ENCODE measurements at regions not wholly inside any gene's neighbourhood (a gene's known extent, or its start where the extent isn't known, plus 50 kb on each side); places are given as distances from the start of the nearest gene placed in this dataset.

DNA sequence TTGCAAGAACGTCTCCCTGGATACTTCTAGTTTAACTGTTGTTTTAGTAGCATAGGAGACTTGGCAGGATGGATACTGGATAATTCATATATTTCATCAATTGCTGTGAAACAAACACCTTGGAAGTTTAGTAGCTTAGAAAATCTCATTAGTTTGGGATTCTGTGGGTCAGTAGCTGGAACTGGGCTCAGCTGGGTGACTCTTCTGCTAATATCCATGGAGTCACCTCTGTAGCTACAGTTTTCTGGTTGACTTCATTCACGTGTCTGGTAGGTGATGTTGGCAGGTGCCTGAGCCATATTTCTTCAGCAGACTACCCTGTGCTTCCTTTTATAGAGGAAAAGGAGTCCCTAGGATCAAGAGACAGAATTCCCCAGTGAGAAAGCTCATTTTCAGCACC lies 208.9 kb upstream of the PFKP start:
- DNase-seq (ENCODE audit: low read depth) = no peak

DNA sequence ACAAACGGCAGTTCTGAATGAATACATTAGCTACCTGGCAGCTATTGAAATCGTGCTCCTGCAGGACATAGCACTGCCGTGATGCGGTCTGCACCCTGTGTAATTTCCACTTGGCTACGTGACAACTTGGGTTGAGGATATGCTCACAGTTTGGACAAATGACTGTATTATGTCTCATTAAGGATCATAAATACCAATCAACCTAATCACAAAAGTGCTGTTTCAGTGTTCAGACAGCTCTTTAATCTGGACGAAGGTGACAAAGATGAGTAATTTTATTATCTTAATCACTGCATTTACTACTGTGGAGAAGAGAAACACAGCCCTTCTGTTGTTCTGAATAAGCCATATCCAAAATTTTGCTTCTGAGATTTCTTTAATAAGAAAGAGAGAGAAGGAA lies 210.8 kb upstream of the PFKP start:
- no peak for DNase-seq (ENCODE audit: low read depth)

DNA sequence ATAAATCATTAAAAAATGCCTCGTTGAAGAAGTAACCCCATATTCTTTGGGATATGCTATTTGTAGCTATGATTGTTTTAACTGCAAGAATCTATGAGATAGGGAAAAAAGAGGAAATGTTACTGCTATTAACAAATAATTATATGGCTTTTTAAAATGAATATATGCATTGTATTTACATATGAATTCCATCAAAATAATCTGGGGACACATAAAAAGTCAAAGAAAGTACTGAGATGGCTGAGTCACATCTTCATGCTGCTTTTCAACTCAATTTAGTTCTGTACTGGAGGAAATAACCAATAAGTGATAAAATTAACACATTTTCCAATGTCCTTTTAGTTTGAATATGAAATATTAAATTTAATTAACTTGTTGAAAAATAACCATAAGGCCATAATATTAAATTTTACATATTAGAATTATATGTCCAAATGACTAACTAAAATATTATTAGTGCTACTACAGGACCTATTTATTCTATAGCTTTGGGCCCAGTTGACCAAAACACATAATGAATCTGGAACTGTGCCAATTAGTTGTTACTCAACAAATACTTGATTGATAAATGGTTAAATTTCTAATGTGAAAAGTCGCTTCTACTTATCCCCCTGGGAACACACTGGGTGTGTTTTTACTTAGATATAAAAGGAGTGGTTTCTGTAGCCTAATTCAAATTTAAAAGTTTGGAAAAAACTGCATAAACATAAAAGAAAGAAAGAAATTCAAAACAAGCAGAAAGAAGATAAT lies 214.6 kb upstream of the PFKP start:
- DNase-seq (ENCODE audit: low read depth) = no peak

DNA sequence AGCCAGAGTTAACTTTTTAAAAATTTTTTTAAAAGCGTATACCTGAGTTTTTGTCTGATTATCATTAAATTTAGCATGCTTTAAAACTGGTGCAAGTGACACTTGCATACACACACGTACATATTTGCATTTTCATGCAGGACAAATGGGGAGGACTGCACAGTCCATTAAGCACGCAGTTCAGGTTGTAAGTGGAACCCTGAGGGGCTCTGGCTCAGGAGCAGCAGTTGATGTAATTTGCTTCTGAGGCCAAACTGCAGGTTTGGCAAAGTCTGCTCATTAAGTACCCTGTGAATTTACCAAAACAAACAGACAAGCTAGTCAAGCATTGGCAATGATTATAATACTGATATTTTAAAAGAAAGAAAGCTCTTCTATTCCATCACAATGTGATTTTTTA lies 215.8 kb upstream of the PFKP start:
- DNase-seq (ENCODE audit: low read depth) = no peak

DNA sequence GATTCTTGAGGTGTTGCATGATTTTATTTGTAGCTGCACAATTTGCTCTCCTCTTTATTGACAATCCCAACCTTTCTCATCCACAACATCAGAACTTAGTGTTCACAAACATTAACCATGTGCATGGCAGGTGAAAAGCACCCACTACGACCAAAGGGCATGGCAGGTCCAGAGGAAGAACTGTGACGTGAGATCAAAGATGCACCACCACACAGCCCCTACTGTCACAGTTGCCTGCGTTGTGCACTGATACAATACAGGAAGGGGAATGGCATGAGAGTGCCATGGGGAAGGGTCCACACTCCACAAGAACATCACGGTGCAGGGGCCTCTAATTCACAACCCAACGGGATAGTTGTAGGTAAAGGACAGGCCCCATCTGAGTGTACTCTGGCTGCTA lies 217.1 kb upstream of the PFKP start:
- DNase-seq (ENCODE audit: low read depth) = no peak

DNA sequence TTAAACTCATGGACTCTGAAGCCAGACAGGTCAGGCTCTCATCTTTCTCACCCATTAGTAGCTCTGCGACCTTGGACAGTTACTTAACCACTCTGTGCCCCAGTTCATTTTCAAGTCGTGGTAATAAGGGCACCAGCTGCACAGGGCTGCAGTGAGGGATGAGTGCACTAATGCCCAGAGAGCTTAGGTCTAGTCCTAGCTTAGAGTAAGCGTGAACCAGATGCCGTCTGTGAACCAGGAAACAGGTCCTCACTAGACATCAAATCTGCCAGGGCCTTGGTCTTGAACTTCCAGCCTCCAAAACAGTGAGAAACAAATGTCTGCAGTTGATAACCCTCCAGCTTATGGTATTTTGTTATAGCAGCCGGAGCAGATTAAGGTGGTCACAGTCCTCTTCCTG lies 222.4 kb upstream of the PFKP start:
- no peak for DNase-seq (ENCODE audit: low read depth)

DNA sequence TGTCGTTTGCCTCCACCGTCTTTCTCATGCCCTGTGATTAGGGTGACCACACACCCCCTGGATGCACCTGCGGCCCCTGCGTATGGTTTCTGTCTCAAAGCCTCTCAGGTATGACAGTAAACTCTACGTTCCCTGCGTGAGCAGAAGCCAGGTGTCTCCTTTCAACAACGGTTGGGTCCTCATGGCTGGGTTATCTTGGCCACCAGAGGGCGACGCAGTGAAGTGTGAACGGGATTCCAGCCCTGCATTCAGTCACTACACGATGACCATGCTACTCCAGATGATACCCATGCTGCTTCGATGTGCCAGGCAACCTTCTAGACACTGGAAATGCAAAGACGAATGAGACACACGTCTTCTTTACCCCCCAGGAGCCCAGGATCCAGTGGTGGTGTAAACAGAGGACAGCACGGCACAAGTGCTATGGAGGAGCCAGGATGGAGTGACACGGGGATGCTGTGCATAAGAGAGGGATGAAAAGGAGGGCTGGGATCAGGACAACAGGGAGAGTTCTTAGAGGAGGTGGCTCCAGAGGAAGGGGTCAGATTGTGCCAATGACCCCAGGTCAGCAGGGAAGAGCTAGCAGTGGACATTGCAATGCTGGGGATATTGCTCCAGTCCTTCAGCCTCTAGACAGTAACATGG lies 228.1 kb upstream of the PFKP start:
- DNase-seq (ENCODE audit: low read depth) = no peak

DNA sequence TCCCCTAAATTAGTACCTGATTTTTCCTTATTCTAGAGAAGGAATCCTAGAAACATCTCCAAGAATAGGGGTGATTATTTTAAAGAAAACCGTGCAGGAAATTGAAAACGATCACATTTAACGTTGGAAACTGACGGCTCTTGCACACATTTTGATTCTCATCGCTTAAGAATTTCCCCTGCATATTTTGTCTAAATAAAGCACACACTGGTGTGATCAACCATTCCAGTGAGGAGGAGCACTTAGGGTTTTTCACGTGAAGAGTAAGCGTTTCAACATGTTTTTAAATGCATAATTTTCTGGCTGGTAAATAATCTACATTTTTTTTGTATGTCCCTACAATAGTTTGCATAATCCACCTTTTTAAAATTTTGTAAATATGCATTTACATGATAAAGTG lies 229.7 kb upstream of the PFKP start:
- peak; percentile 8 for DNase-seq (ENCODE audit: low read depth)

DNA sequence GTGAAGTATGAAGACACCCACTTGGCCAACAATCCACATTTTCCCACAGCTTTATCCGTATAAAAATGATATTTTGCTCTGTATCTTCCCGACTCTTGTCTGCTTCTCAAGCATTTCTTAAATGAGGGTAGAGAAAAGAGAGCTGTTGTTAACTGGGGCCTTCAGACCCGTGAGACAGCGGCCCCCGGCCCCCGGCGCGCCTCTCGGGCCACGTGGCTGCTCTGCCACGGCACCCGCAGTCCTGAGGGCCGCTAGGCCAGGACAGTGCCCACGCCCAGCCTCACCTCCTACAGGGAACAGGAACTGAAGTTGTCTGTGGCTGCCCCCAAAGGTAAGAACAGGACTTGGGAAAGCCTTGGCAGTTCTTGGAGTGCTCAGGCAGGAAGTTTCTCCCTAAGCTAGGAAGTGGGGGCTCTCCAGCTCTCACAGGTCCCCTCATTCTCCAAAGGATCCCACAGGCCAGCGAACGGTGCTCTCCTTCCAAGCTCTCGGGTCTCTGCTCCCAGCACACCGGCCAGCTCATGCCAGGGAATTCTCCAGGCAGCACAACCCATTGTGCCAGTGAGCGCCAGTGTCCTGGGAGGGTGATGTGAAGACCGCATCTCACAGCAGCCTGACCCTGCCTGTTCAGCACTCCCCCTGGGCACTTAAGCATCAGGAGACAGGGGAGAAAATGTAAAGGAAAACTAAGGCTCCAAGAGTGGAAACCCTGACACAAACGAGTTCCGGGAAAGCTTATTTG lies 230.3 kb upstream of the PFKP start:
- no peak for DNase-seq (ENCODE audit: low read depth)

DNA sequence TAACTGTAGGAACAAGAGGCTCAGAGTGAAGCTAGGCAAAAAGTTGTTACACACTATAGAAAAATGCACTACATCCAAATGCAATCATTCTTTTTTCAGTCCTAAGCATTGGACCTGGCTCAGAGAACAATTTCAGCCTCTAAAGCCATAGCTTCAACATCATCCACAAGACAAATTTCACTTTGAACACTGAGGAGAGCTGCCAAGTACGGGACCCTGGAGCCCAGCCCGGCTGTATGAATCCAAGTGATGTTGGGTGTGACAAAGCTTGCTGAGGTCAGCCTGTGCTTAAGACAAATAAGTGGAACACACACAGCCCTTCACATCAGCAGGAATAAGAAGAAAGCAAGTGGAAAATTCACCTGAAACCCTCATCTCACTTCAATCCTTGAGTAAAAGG lies 233.1 kb upstream of the PFKP start:
- DNase-seq (ENCODE audit: low read depth) = no peak

DNA sequence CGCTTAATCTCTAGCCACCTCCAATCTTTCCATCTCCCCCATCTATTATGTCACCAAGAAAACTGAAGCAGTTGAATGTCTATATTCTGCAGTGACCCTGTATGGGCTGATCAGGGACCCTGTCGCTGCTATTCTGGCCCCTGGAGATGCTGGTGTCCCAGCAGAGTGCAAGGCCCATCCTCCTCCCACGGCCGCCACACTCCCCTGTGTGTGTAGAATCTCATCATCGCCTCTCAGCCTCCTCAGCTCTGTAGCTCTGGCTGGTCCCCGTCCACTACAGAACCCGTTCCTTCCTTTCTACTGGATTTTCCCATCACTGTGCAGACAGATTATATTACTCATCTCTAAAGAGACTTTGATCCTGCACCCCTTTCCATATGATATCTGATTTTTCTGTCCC lies 235.8 kb upstream of the PFKP start:
- DNase-seq (ENCODE audit: low read depth) = no peak

DNA sequence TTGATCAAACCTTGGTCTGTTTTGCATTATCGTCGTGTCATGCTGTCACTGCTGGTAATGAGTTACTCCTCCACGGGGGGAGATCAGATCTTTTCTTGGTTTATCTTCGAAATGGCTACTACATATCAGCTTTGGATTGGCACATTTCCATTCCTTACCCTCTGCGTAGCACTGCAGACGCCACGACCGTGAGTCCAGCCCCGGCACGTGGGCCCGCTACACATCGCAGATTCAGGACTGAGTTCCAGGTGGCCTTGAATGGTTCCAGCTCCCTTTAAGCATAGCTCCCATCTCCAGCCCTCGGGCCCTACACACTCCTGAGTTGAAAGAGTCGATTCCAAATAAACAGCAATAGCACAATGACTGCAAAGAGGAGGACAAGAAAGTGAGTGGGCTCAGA lies 238.6 kb upstream of the PFKP start:
- DNase-seq (ENCODE audit: low read depth) = no peak

DNA sequence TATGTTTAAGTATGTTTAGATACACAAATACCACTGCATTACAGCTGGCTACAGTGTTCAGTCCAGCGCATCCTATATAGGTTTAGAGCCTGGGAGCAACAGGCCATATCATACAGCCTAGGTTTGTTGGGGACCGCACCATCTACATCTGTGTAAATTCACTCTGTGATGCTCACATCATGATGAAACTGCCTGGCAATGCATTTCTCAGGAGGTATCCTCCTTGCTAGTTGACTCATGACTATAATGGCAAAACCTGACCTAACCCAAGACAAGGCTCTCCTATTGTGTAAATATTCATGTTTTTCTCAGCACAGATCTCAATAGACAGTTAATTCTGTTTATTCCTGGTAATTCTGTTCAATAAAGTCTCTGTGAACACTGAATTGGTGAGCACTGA lies 240.7 kb upstream of the PFKP start:
- no peak for DNase-seq (ENCODE audit: low read depth)

DNA sequence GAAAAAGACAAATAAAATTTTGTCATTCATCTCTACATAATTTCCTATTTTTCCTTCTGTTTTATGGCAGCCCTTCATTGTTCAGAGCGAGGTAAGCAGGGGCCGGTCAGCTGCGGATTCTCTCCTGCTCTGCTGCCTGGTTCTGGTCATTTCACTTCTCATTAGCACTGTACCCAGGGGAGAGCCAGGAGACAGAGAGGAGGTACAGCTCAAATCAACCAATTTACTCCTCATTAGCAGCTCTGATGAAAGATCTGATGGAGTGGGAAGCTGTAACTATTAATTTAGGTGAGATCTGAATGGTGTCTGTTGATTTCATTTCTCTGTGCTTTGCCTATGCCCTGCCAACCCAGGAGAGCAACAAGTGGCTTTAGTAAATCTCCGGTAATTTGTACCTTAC lies 241.5 kb upstream of the PFKP start:
- no peak for DNase-seq (ENCODE audit: low read depth)

DNA sequence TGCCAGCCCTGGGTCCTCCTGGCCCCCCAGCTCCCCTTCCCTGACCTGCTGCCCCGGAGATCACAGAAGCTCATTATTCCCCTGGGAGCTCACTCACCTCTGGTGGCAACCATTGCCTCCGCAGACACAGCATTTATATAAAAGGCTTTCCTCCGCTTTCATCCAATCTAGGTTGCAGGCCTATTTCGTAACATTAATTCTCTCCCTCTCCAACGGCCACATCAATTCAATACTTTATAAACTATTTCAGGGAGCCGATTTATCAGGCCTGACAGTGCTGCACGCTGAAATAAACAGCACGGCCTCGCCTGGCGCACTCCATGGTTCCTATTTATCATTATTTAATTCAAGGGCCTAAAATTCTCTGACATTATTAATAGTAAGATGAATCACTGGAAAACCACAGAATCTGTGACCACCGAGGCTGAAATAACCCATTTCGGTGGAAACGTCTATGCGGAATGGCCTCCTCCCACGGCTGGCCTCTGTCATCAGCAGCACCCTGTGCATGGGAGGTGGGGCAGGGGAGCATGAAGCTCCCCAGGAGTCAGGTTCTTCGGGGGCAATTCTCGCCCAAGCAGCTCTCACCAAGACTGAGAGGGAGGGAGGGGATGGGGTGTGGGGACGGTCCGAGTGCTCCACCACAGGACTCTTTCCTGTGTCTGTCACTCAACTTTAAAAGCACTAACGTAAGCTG lies 249.3 kb upstream of the PFKP start:
- no peak for DNase-seq (ENCODE audit: low read depth)

DNA sequence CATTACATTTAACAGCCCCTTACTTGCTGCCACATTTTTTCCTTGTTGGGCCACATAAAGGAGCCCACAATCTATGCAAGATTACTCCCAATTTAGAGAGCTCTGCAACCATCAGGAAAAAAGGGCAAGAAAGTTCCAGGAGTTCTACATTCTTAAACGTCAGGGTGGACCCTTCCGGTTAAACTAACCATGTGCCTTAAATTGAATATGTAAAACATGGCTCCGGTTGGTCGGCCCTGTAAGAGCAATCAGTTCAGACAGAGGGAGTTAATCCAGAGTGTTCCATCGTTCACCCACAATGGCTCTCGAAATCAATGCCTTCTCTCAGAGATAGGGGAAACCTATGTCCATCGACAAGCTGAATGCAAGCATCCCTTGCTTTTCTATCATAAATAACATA lies 253.7 kb upstream of the PFKP start:
- no peak for DNase-seq (ENCODE audit: low read depth)

DNA sequence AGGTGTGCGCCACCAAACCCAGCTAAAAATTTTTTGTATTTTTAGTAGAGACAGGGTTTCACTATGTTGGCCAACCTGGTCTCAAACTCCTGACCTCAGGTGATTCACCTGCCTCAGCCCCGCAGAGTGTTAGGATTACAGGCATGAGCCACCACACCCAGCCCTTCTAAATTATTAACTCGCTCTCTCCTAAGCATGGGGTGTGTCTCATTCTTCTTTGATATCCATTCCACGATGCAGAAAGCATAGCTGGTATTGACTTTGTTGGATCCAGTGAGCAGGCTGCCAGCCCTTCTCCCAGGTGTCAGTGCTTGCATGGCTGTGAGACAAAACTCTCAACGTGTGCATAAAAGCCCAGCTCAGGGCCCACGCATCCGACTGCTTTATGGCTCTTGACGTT lies 254.1 kb upstream of the PFKP start:
- no peak for DNase-seq (ENCODE audit: low read depth)

DNA sequence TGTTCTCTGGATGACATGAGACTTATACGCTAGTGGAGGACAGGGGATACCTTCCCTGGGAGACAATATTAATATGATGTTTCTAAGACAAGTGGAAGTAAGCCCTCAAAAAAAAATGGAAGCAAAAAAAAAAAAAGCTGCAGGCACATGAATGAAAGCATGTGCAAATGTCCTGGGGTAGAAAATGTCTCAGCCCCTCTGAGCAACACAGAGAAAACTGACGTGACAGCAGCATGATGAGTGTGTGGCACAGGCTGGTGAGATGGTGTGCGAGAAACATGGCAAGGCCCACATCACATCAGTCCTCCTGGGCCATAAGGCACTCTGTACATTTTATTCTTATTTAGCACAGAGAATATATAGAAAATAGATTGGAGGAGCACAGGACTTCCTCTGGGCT lies 254.7 kb upstream of the PFKP start:
- DNase-seq (ENCODE audit: low read depth) = no peak

DNA sequence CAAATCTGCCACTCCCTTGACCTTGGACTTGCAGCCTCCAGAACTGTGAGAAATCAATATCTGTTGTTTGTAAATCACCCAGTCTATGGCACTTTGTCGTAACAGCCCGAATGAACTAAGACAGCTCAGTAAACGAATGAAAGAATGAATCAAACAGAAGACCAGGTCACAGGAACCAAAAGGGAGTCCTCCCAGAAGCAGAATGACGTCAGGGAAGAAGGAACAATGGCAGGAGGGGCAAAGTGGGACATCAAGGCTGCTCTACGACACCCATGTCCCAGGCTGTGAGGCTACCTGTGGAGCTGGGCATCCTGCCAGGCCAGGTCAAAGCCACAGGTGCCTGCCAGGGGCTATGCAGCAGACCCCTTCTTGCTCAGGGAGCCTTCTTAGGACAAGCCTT lies 267.2 kb upstream of the PFKP start:
- no peak for DNase-seq (ENCODE audit: low read depth)

DNA sequence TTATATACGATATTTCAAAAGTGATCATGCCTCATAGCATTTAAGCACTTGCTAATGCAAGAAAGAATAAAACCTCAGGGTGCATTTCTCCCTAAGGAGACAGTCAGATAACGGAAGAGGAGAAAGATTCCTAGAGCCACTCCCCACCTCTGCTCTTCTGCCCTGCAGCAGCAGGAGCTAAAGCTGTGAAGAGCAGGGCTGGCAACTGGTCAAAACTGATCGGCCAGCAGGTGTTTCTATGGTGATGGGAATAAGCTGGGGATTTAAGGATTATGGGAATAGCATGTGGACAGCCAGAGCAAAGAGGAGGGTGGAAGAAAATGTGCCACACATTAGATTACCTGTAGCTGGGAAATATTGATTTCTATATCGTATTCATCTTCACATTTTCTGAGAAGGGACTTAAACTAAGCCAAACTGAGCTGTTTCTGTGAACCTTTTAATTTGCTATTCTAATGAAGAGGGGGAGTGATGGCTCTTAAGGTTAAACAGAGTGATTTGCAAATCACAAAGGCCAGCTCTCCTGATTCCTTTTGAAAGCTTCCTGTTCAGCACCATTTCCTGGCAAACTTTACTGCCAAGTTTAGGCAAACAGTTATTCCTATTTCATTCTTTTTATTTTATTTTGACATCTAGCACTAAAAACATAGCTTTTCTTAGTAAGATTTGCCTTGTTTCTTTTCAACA lies 268.9 kb upstream of the PFKP start:
- DNase-seq (ENCODE audit: low read depth) = no peak

DNA sequence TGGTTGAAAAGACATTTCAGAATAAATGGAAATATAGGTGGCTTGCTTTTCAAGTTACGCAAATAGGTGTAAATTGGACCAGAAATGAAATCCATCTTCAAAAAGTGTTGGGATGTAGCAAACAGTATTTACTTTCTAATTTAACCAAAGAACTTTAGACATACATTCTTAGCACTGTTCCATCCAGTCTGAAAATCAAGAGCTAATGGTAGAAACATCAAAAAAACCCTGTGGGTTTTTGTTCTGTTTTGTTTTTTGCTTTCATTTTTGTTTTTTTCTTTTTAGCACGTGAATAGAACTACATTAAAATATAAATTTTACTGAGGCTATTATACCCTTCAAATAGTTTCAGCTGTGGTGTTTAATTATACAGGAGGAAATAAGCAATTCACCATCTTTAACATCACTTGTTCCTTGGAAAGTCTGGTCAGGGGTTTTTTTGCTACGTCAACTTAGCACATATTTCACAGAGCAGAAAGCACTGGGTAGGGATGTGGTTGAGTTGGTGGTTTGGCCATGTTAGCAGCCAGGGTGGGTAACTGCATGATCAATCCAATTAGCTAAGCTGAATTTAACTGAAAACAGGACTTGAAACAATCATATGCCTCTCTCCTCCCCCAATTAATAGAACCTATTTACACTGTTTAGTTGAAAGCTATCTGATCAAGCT lies 275.4 kb upstream of the PFKP start:
- no peak for DNase-seq (ENCODE audit: low read depth)
